NCI-H1694 treated with DMSO at 0.1 percent for 48 hours (cell line): ENCODE measurements at regions not wholly inside any gene's neighbourhood (a gene's known extent, or its start where the extent isn't known, plus 50 kb on each side); places are given as distances from the start of the nearest gene placed in this dataset.

Experiments
- DNase-seq: peaks from one replicate; lab custom pipeline; 2025; lab: John Stamatoyannopoulos, UW

DNA sequence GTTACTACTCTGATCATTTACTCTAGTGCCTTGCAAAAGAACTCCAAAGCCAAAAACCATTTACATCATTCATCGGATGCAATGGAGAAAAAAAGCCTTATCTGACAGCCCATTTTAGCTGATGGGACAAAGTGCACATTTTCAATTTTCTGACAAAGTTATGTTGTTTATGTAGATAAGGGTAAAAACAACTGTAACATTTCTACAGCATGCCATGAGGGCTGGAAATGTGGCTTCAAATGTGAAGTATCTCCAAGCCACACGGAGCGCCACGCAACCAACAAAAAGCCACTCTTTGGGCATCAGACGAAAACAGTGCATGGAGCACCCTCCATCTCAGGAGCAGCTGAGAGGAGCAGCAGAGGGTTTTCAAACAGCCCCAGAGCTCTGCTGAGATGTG lies 364.6 kb upstream of the ZNF507 start:
- no peak for DNase-seq

DNA sequence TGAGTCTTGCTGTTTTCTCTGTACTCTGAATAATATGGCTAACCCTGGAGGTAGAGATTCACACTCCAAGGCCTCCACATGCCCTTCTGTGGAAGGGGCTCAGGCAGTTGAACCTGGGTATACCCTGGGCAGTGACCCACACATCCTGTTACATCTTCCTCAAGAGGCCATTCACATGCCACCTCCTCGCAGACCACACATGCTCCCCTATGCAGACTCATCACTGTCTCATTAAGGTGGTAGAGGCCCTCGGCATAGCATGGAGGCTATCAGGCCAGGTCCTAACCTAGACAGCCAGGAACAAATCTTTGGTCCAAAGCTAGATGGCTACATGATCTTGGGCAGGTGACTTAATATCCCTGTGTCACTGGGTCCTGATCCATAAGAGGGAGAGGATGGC lies 363.9 kb upstream of the ZNF507 start:
- DNase-seq: no peak

DNA sequence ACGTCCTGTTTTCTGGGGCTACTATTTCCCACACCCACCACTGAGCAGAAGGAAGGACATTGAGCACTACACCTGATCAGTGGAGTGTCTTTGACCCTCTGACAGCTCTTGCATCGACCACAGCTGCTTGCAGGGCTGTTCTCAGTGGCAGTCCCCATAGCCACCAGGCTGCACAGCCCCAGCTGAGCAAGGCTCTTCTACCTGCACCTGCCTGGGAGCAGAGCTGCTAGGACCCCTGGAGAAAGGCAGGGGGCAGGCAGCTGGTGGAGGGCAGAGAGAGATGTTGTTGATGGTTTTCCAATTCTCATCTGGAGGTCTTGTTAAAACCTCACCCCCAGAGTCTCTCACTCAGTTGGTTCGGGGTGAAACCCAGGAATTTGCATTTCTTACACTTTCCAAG lies 361.8 kb upstream of the ZNF507 start:
- DNase-seq: no peak

DNA sequence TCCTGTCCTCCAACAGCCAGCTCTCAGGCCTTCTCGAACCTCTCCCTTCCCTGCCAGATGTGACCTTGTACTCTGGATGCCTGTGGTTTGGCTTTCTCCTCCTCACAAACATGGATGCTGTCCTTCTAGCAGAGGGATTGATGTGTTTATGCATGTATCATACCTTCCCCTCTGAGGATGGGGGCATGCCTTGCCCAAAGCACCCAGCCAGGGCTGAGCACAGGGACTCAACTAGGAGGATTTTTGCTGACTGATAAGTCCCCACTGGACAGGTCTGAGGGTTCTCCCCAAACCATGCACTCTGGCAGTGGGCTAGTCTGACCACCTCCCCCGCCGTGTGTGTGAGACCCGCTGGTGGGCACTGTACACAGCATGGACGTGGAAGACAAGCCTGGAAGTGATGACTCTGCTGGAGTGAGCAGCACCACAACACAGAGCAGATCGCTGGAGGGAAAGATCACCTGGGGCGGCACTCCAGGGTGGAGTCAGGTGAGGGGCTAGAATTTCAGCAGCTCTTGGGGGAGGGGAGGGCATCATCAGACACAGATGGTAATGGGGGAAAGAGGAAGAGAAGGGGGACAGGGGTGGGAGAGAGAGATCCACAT lies 360.3 kb upstream of the ZNF507 start:
- no peak for DNase-seq

DNA sequence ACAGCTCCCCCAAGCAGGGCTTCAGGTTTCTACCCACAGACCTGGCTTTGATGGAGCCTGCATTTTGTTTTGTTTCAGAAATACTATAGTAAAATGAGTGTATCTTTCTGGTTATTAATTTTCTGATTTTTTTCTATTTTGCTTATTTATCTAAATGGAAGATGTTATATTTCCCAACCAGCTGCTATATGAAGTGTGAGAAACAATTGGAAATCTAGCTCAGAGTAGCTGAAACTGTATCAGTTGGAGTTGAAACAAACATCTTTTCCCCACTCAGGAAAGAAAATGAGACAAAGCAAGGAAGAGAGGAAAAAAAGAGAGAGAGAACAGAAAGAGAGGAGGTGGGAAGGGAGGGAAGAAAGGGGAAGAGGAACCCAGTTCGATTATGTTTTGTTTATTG lies 358.5 kb upstream of the ZNF507 start:
- DNase-seq: no peak

DNA sequence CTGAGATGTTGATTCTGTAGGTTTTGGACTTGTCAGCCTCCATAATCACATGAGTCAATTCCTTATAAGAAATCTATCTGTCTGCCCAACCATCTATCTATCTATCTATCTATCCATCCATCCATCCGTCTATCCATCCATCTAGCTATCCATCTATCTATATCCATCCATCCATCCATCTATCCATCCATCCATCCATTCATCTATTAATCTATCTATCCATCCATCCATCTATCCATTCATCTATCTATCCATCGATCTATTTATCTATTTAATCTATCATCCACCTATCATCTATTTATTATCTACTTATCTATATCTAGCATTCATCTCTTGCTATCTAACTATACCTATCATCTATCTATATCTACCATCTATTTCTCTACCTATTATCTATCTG lies 357.2 kb upstream of the ZNF507 start:
- DNase-seq: no peak

DNA sequence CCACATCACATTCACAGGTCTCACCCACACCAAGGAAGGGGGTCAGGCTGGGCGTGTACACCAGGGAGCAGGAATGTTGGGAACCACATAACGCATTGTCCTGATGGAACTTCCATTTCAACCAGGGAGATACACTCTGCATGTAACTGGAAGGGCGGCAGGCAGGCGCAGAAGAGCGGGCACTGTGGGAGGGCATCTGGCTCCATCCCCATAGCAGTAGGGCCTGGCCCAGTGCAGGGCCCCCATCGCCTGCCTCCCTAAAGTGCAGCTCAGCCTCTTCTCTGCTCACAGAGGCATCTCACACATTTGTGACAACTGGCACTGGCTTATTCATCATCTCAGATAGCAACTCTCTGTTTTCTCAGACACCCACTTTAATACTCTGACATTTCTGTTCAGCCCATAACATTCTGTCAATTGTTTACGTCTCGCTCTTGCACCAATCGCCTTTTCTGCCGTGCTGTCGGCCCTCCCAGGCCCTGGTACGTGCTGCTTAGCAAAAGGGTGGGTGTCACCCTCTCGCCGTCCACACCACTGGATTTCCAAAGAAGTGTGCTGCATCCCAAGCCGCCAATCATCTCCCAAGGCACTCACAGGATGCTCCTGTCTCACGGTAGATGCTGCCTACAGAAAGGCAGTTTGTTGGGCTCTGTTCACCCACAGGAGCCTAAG lies 353.3 kb upstream of the ZNF507 start:
- no peak for DNase-seq

DNA sequence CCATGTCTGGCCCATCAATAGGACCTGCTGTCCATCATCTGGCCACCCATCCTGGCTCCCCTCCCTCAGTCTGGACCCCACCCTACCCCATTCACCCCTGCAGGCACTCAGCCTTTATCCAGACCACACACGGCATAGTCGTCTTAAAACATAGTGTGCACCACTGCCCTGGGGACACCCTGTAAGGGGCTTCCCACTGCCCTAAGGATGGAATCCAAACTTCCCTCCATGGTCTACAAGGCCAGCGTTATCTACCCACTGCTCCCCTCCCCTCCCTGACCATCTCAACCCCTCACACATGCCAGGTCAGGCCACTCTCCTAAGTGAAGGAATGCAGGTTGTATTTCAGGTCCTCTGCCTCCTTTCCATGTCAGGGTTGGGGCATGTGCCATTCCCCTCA lies 352.7 kb upstream of the ZNF507 start:
- no peak for DNase-seq

DNA sequence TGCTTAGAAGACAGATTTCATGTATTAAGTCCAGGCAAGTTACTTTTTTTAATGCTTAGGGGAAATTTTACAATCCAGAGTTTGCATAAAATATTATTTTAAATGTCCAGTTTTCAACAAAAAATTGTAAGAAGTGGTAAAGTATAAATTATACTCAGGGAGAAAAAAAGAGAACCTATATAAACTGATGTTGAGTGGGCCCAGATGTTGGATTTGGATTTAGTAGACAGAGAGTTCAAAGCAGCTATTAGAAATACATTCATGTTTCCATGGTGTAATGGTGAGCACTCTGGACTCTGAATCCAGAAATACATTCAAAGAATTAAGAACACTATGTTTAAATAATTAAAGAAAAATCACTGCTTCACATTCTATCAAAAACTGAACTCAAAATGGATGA lies 349.9 kb upstream of the ZNF507 start:
- no peak for DNase-seq

DNA sequence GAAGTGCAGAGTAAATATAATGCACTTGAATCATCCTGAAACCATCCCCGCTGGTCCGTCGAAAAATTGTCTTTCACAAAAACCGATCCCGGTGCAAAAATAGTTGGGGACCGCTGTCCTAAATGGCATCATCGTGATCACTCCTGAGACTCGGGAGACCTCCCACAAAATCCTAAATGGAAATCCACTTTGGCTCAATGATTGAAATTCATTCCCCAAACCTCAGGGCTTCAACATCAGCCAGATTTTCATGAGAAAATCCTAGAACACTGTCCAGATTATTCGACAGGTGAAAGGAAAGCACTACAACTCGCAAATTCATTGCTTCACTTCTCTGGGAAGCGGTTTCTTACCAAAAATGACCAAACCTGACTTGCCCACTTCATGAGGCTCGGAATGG lies 335.3 kb upstream of the ZNF507 start:
- DNase-seq: no peak

DNA sequence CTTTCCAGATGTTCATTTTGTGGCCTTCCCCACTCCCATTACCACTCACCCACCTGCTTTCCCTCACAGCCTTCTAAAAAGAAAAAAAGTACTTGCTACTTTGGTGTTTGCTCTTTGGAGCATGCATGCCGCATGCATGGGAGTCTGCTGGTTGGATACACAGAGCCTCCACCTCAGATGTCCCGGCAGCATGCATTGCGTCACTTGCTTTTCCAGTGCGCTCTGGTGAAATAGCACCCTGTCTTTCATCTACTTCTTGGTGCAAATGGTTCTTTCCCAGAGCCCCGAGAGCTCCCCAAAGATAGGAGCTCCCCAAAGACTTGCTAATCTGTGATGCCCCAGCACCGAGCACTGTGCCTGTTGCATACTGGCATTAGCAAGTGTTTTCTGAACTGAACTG lies 333.2 kb upstream of the ZNF507 start:
- no peak for DNase-seq

DNA sequence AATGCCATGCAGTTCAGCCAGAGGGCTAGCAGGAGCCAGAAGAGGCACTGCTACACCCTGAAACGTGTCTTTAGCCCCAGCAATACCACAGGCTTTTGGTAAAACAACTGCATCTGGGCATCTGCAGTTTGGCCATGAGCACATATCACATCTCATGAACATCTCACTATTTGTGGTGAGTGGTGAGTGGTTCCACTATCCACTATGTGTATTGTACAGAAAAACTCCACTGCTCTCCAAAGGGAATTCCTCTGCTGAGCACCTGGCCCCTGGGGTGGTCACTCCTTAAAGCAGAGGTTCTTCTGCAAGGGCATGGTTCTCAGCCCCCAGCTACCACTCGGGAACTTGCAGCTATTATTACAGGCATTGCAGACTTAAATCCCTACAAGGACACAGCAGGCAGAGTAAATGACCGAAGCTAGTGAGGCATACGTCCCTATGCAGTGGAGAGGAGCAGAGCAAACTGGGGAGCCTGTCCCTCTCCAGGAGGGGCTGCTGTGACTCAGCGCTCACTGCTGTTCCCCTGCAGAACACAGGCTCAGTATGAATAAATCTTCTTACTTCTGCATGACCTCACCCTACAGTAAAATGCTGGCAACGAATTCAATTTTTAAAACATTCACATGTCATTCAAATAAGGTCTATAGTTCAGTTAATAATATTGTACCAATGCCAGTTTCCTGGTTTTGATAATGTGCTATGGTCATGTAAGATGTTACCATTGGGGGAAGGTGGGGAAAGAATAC lies 332.4 kb upstream of the ZNF507 start:
- no peak for DNase-seq

DNA sequence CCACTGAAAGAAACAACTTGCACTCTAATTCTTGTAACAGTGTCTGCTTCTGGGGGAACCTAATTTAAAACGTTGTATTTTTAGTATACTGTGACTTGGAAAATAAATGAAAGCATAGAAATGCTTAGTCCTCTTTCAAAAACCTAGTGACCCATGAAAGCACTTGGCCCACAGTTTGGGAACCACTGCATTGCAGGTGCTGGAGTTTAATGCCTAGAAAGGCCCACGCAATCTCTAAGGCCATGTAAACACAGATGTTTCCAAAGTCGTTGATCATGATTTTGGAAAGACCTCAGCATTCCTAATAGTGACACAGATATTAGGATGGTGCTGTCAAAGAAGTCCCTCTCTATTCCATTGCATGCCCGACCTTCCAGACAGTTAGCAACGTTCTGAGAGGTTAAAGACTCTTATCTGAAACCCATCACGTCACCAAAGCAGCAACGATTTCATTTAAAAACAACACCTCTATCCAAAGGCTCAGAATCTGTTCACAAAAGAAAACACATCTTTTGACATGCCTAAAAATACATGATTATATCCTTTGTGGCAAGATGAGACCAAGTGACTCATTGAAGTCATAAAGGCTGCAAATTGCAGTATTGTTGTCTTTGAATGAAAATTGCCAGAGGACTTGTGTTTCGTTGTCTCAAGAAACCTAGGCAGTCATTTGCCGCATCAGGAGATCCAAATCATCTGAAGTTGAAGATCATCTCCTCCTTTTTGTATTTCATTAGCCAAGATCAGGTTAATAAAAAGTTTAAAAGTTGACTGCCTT lies 328.0 kb upstream of the ZNF507 start:
- DNase-seq: no peak

DNA sequence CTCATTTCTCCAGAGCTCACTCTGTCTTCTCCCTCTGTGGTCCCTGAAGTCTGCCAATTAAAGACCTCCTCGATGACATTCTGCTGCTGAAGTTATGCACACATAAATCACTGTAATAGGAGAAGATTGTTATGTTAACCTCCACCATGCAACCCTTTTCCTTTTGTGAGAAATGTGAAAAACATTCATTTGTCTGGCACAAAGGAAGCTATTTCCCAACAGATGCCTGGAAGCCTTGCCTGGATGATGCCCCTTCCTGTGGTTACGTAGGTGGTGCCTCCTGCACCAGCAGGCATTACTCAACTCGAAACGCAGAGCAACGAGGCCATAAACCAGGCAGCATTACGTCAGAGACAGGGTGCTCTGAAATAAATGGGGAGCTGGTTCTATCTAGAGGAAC lies 327.4 kb upstream of the ZNF507 start:
- no peak for DNase-seq

DNA sequence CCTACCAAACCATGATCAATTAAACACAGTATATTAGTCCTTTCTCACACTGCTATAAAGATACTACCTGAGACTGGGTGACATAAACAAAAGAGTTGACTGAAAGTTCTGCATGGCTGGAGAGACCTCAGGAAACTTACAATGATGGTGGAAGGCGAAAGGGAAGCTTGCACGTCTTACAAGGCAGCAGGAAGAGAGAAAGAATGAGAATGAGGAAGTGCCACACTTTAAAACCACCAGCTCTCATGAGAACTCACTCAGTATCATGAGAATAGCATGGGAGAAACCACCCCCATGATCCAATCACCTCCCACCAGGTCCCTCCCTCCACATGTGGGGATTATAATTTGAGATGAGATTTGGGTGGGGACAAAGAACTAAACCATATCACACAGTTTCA lies 324.9 kb upstream of the ZNF507 start:
- DNase-seq: no peak

DNA sequence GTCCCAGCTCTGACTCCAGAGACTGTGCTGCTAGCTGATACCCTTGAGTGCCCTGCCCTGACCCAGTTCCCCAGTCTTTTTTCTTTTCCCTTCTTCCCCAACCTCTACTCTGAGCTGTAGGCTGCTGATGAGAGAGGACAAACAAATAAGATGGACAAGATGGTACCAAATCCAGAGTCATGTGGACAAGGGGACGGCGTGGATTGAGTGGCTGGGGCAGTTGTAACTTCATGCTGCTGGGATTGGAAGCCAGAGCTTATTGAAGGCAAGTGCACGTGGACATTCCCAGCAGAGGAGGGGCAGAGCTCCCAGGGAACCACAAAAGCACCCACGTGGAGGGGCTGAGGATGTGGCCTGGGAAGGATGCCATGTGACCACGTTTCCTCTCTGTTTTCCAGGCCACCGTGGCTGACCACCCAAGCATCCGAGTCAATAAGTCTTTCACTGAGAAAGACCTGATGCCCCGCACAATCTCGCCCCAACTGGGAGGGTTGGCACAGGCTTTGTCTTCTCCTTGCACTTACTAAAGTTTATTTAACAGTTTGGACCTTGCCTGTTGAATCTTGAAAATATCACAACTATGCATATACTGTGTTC lies 323.3 kb upstream of the ZNF507 start:
- DNase-seq: no peak

DNA sequence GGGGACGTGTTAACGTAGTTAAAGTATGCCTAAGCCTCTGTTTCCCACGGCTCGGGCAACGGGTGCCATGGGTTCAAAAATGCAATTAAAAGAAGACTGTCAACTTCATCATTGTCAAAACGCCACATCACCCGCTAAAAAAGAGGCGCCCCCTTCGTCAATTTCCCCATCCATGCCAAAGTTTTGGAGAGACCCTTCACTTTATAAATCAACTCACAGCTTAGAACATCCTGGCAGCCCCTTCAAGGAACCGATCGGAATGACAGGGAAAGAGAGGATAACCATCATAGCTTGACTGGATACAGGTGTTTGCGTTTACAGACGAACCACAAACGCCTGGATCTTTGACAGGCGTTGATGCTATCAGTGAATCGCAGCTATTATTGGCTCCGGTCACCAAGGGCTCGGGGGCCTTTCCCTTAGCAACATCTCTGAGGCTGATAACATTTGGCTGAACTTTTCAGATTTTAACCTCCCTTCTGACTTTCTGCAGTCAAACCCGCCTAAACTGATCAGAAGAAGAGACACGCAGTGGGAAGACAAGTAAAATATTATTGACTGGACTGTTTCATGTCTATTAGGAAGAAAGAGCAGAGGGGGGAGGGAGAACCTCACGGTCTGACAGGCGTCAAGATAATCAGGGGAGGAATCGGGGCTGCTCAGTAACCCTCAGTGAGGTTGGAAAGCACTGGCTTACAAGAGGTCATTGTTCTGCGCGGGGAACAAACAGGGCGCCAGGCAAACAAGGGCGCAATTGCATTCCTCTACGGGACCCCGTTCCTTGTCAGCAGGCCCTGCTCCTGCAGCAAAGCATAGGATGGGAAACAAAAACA lies 322.5 kb upstream of the ZNF507 start:
- DNase-seq: no peak

DNA sequence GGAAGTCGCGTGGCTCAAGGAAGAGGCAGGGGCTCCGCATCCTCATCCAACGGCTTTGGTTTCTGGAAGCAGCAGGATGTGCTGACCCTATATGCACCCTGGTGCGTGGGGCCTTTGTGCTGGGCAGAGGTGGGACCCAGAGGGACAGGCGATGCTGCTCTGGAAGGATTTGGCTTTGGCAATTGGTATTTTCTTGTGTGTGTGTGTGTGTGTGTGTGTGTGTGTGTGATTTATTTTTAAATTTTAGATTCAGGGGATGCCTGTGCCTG lies 321.9 kb upstream of the ZNF507 start:
- no peak for DNase-seq

DNA sequence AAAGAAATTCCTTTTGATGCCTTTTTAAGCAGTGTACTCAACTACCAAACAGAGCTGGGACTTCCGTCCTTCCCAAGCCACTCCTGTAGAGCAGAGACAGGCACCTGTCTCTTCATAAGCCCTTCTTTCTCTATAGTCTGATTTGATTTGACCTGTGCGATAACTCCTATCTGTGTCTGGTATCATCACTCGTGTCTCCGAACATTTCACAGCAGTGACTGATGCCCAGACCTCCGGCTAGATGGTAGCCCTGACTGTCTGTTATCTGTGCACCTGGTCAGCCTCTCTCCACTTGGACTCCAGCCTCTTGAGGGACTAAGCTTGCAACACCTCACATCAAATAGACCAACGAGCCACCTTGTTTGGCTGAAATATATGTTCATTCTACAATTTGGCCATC lies 316.2 kb upstream of the ZNF507 start:
- DNase-seq: no peak

DNA sequence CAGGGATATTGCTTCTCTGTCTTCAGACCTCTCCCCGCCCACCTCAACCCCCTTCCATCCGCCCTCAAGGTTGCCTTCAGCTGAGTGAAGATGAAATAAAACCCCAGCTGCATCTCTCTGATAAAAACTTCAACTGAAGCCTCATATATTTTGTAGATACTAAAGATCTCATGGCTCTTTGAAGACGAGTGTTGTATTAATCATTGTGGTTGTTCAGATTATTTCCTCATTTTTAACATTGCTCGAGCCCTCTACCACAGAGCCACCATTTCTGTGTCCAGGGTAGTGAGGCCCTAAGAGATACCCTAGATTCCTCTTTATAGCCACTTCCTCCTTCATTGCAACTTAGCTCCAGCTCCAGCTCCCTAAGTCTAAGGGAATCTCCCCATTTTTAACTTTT lies 312.8 kb upstream of the ZNF507 start:
- no peak for DNase-seq

DNA sequence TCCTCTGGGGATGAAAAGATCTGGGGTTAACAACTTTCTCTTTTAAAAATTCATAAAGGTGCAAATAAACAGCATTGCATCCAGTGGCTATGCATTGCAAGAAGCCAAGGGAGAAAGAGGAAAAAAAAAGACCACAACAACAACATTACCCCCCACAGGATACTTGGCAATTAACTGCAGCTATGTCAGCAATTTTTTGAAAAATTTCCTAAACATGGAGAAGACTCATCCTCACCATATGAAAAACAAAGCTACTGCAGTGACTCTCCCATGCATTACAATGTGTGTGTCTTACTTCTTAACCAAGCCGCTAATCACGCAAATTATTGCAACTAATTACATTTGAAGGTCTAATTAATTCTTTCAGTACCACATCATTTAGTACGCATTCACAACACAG lies 309.8 kb upstream of the ZNF507 start:
- DNase-seq: no peak
